HG02970 (cell line): ENCODE measurements at regions not wholly inside any gene's neighbourhood (a gene's known extent, or its start where the extent isn't known, plus 50 kb on each side); places are given as distances from the start of the nearest gene placed in this dataset.
"Not testable (repeated sequence)": the region's sequence is repeated elsewhere in the genome, so short reads cannot be mapped to it uniquely, and the experiment has no call there.

Source experiments
- ATAC-seq: cut with Tn5 transposase; IDR thresholded peaks from one replicate; pipeline ENCODE4 v1.9.1; 2021; ENCODE audit warnings: mild to moderate bottlenecking, moderate library complexity, moderate number of reproducible peaks; ENCODE audit not compliant: unreplicated experiment, low FRiP score

- ATAC-seq, result no peak
These were observed 75.2 kb upstream of the TARDBP start for GRCh38 chr1:10936998-10937901.

GRCh38 chr1:10938741-10939417 is 73.6 kb upstream of the TARDBP start:
- no peak for ATAC-seq

- peak; percentile 58 for ATAC-seq
These were observed 72.6 kb upstream of the TARDBP start for GRCh38 chr1:10939654-10940450.

- ATAC-seq, result no peak
These were observed 72.0 kb upstream of the TARDBP start for GRCh38 chr1:10940451-10940804.

- ATAC-seq, result no peak
These were observed 71.6 kb upstream of the TARDBP start for GRCh38 chr1:10940838-10941237.

- no peak for ATAC-seq
These were observed 70.4 kb upstream of the TARDBP start for GRCh38 chr1:10941891-10942541.

GRCh38 chr1:10942542-10942912 is 69.9 kb upstream of the TARDBP start:
- no peak for ATAC-seq

GRCh38 chr1:10943041-10943440 is 69.4 kb upstream of the TARDBP start:
- ATAC-seq, result no peak

- no peak for ATAC-seq
These were observed 68.3 kb upstream of the TARDBP start for GRCh38 chr1:10943991-10944730.

GRCh38 chr1:10945991-10946509 is 66.4 kb upstream of the TARDBP start:
- ATAC-seq, result no peak

GRCh38 chr1:10947181-10947580 is 65.3 kb upstream of the TARDBP start:
- ATAC-seq, result no peak

- no peak for ATAC-seq
These were observed 64.6 kb upstream of the TARDBP start for GRCh38 chr1:10947691-10948462.

GRCh38 chr1:10948463-10948775 is 64.0 kb upstream of the TARDBP start:
- ATAC-seq, result no peak

- ATAC-seq, result no peak
These were observed 61.9 kb upstream of the TARDBP start for GRCh38 chr1:10950316-10951172.

GRCh38 chr1:10951298-10951697 is 61.2 kb upstream of the TARDBP start:
- not testable (repeated sequence) for ATAC-seq

- no peak for ATAC-seq
These were observed 60.5 kb upstream of the TARDBP start for GRCh38 chr1:10951961-10952360.

GRCh38 chr1:10953505-10954193 is 58.8 kb upstream of the TARDBP start:
- ATAC-seq, result no peak

- ATAC-seq, result no peak
These were observed 55.3 kb upstream of the TARDBP start for GRCh38 chr1:10957133-10957532.
